ENCODE measurements at regions not wholly inside any gene's neighbourhood (a gene's known extent, or its start where the extent isn't known, plus 50 kb on each side); places are given as distances from the start of the nearest gene placed in this dataset.

DNA sequence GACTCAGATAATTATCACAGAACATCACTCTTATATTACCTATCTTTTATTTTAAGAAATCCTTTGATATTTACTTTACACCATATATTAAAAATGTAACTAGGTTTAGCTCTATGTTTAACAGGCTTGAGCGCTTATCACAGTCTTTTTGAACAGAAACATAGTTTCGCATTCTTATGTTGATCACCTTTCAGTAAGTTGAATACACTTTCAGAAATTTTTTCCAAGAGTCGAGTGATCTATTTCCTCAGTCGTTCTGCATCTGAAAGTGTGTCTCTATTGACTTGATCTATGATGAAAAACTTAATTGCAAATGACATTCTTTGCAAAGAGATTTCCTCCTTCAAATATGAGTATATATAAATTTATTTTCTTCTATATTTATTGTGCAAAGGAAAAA is 516.6 kb upstream of the KCNMB2 start:
- TF ChIP-seq, protein P1, sequence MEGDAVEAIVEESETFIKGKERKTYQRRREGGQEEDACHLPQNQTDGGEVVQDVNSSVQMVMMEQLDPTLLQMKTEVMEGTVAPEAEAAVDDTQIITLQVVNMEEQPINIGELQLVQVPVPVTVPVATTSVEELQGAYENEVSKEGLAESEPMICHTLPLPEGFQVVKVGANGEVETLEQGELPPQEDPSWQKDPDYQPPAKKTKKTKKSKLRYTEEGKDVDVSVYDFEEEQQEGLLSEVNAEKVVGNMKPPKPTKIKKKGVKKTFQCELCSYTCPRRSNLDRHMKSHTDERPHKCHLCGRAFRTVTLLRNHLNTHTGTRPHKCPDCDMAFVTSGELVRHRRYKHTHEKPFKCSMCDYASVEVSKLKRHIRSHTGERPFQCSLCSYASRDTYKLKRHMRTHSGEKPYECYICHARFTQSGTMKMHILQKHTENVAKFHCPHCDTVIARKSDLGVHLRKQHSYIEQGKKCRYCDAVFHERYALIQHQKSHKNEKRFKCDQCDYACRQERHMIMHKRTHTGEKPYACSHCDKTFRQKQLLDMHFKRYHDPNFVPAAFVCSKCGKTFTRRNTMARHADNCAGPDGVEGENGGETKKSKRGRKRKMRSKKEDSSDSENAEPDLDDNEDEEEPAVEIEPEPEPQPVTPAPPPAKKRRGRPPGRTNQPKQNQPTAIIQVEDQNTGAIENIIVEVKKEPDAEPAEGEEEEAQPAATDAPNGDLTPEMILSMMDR (conservative IDR thresholded peaks at IDR 0.05; ENCODE audit: low read depth, low read length): no peak
- TF ChIP-seq EZH2 (IDR thresholded peaks at IDR 0.05; ENCODE audit: borderline replicate concordance, low read depth, low read length, poor library complexity, severe bottlenecking): no peak

All from A673 (cell line).